GM18499 (cell line): ENCODE measurements at regions not wholly inside any gene's neighbourhood (a gene's known extent, or its start where the extent isn't known, plus 50 kb on each side); places are given as distances from the start of the nearest gene placed in this dataset.

Experiments used
- ATAC-seq: cut with Tn5 transposase; IDR thresholded peaks from one replicate; pipeline ENCODE4 v1.9.1; 2021; ENCODE audit warnings: moderate number of reproducible peaks; ENCODE audit not compliant: insufficient read depth, unreplicated experiment

DNA sequence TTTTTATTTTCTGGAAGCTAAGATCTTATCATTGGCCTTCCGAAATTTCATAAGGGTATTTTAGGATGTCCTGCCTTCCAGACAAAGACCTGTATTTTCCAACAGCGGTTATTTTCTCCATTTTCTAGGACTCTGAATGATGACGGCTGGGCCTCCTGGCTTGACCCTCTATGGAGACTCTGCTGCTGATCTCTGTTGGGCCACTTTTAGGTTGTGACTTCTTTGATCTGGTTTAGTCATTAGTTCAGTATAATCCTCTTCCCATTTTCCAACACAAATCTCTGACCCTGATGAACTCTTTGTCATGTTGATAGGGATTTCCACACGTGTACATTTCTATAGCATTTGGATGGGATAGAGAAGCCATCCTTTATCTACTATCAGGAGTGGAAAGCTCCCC, 93.7 kb downstream of the HS1BP3 start:
- ATAC-seq = no peak

DNA sequence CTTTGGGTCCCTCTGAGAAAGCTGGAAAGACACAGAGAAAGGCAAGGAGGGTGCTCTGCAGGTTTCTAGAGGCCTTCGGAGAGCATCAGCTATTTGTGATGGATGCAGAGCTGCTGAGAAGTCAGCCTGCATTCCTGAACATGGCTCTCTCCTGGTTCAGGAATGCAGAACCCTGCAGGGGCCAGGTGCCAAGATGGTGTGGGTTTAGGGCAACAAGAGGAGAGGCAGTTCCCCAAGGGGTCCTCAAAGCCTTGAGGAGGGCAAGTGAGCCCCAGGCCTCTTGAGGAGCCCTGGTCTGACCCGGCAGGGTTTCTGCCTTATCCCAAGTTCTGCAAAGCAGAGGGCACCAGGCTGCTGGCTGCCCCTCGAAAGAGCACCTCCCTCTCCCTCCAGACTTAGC, 93.3 kb downstream of the HS1BP3 start:
- no peak for ATAC-seq

DNA sequence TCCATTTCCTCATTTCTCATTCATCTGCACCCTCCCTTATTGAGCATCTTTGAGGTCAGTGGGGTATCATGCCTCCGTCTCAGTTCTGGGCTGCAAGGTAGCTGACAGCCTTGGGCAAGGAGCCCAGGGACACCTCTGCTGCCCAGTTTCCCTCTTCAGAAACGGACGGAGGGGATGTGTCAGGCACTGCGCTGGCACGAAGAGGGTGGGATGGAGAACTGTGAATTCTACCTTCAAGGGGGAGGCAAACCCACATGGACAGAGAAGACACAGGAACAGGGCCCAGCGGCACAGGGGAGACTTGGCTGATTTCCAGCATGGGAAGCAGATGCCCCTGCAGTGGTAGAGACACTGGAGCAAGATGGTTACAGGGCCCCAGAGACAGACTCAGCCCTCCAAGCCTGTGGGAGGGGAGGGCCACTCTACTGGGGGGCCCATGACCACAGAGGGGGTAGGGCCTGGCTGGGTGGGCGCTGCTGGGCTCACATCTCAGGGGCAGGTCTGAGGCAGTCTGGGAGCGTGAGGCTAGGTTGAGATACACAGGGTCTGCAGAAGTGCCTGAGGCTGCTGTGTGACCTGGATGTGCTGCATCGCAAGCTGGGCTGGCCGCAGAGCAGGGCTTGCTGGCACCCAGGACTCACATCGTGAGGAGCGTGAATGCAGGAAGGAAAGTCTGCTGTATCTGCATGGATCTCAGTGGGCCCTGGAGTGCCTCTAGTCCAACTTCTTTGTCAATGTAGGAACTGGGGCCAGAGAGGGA, 92.3 kb downstream of the HS1BP3 start:
- no peak for ATAC-seq

DNA sequence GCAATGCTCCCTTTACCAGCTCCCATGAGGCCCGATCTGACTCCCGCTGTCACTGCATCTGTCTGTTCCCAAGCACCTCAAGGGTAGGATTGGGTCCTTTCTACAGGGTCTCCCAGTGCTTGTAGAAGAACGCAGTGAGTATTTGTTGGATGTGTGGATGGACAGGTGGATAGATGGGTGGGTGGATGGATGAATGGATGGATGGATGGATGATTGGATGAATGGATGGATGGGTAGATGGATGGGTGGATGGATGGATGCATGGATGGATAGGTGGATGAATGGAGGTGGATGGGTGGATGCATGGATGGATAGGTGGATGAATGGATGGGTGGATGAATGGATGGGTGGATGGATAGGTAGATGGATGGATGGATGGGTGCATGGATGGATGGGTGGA, 91.6 kb downstream of the HS1BP3 start:
- no peak for ATAC-seq

DNA sequence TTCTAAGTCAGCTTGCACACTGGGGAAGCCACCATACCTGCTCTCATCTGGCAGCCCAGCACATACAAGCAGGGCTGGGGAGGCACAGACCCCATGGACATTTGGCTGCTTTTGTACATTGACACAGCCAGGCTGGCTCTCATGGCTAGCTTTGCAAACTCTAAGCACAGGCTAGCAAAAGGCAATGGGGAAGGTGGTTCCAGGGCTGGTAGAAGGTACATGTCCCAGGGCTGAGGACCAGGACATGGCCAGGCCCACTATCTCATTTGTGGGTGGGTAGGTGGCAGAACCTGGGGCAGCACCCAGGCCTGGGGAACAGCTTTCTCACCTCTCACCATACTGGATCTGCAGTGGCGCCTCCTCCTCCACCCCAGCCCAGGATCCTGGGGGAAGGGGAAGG, 90.9 kb downstream of the HS1BP3 start:
- no peak for ATAC-seq

DNA sequence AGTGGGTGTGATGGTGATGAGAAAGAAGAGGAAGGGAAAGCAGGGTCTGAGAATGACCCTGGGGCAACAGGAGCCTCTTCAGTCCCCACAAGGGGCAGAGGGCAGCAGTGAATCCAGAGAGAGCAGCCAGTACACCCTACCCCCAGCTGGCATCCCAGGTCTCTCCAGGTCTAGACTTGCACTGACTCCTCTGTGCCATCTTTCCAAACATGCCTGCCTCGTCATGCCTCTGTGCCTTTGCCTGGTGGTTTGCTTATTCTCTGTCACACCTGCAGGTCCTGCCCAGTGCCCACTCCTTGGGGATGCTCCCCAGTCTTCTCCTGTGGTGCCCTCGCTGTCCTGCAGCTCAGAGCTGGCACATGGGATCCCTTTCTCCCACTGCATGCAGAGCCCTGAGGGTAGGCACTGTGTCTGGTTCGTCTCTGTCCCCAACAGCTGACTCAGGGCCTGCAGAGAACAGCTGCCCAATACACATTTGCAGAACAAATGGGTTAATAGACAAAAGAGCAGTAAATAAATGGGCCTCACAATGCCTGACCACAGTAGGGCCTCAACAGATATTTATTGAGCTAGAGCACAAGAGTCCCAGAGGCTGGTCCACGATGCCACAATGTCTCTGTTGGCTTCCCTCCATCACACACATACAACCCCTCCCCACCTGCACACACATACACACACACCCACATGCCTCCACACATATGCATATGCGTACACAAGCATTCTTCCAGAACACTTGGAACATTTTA, 89.8 kb downstream of the HS1BP3 start:
- ATAC-seq = no peak

DNA sequence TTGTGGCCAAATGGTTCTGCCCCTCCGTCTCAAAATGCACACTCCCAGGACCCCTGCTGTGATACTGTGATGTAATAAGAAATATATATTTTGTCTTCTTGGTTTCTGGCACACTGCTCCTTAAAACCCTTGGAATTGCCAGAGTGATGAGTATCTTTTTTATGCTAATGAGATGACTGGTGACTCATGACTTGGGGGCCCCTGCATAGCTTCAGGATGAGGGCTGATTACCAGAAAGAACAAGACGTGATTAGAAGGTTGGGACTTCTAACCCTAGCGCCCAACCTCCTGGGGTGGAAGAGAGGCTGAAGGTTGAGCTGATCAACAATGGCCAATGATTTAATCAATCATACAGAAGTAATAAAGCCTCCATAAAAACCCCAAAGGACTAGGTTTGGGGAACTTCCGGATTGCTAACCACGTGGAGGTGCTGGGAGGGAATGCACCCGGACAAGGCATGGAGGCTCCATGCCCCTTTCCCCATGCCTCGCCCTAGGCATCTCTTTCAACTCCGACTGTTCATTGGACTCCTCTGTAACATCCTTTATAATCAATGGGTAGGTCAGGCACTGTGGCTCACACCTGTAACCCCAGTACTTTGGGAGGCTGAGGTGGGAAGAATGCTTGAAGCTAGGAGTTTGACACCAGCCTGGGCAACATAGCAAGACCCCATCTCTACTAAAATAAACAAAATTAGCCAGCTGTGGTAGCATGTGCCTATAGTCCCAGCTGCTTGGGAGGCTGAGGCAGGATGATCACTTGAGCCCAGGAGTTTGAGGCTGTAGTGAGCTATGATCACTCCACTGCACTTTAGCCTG, 89.1 kb downstream of the HS1BP3 start:
- ATAC-seq = no peak

DNA sequence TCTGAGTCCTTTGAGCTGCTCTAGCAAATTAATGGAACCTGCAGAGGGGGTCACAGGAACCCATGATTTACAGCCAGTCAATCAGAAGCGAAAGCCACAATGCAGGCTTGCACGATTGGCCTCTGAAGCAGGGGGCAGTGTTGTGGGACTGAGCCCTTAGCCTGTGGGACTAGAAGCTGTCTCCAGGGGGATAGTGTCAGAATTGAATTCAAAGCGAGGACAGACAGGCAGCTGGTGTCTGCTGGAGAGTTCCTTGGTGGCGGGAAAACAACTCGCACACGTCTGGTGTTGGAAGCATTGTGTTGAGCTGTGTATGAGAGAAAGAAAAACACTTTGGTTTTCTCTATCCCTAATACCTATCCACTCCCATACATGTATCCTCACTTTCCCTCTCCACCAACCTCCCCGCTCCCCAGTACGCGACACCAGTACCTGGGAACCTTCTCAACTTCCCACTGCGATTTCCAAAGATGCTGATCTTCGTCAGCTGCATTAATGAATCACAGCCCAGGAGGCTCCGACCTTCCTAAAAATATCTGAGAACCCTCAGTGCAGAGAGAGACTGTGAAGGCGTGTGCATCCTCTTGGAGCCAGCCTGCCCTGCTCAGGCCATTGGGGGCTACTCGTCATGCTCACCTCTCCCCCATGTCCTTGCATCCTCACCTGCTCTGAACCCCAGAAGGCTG, 88.2 kb downstream of the HS1BP3 start:
- no peak for ATAC-seq

DNA sequence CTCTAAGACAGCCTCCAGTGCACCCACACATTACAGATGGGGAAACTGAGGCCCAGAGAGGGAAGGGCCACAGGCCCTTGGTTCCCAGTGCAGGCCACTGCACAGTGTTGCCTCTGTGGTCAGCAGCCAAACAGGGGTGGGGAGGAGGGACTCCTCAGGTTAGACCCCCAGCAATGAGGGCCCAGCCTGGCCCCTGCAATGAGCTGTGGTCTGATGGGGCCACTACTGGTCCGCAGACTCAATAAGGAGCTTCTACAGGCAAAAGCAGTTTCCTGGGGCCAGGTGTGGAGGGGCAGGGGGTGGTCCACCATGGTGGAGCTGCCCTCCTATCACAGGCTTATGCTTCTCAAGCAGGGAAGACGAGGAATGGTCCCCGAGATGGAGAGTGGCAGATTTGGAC, 87.6 kb downstream of the HS1BP3 start:
- no peak for ATAC-seq

DNA sequence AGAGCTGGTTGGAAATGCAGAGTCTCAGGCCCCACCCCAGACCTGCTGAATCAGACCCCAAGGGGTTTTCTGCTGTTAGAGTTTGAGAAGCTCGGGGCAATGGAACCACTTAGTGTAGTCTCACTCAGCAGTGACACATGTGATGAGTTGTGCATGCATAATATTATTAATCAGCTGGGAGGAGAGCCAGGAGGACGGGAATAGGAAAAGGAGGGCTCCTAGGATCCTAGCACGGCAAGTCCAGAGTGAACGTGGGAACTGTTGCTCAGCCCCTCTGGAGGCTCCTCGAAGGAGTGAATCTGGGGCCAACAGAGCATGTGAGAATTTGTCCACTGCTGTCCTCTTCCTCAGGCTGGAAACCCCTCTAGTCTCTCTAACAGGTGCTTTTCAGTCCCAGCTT, 87.1 kb downstream of the HS1BP3 start:
- no peak for ATAC-seq

DNA sequence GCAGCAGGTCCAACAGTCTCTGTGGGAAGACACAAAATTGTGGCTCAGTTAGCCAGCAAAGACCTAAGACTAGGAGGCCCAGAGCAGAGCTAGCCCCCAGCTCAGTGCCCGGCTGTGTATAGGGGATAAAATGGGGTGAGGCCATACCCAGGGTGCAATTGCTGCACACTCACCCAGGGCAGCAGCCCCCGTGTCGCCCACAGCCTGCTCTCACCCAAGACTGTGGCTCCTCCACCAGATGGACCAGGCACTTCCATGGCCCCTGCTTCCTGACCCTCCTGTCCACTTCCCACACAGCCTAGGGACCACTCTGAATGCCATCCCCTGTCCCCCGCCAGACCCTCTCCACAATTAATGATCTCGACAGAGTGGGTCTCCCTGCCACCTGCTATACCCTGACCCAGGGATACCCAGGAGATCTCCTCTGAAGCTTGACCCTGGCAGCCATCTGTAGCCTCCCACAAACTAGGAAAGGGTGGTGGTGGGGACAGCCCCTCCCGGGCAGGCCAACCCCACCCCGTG, 85.7 kb downstream of the HS1BP3 start:
- no peak for ATAC-seq

DNA sequence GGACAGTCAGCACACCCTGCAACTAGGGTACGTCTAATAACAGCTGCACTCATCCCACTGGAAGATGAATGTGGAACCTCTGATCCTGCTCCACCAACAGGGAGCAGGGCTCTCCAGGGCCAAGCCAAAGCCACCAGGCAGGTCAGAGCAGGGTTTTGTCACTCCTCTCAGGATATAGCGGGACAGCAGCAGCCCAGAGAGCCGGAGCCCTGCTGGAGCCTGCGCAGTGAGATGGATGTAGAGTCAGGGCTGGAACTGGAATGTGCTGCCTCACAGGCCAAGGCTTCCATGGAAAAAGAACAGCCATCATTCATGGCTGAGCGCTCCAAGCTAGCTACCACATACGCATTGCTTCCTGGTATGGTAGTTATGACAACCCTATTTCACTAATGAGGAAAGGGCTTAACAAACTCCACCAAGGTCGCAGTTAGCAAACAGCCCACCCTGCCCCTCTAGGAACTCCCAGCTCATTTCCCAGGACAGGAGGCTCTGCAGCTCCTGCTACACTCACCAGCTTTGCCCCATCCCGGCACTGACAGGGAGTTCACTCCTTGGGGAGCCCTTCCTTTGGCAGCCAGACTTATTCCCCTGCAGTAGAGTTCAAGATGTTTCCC, 85.2 kb downstream of the HS1BP3 start:
- no peak for ATAC-seq

DNA sequence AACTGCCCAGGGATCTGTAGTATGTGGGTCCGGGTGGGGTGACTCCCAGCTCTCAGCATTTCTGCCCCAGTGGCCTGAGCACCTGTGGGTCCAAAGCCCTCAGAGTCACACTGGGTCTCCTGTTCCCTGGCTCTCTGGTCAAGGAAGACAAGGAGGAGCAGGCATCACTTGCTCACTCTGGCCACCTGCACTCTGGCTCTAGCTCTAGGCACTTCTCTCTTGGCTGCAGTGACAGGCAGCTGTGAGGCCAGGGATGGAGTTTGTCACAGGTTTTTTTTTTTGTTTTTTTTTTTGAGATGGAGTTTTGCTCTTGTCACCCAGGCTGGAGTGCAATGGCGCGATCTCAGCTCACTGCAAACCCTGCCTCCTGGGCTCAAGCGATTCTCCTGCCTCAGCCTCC, 84.6 kb downstream of the HS1BP3 start:
- ATAC-seq = no peak

DNA sequence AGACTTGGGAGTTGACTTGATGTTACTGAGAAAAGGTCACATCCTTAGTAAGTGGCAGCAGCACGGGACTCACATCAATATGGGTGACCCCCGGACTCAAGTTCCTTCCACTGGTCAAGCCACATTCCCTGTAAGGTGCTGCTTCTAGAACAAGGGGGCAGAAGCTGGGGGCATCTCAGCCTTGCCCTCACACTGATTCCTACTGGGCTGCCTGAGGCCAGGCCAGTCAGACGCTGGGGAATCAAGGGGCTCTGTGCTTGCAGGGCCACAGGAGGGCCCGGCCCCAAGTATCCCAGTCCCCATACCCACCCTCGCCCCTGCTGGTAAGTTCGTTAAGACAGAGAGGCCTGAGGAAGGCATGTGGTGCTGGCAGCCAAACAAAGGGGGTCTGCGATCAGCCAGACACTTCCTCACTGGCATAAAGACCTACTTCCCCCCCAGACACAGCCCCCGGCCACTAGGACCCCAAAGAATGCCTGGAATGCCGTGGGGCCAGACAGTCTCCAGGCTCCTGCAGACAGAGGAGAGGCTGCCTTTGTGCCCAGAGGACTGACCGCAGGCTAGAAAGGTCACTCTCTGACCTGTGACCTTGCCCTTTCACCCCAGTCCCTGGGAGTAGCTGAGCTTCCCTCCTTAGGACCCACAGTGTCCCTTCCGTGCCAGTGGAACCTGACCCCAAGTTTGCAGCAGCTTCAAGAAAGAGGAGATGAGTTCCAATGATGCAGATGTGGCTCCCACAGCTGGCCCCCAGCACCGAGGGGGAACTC, 83.6 kb downstream of the HS1BP3 start:
- ATAC-seq = no peak
